Stimulated activated memory B cell treated with anti-CD40 and anti-IgM and Interleukin-4, amounts not matched to agents 10 μg/mL and 1 μg/mL and 100 μg/mL, for 72 hours (primary cell): ENCODE measurements at regions not wholly inside any gene's neighbourhood (a gene's known extent, or its start where the extent isn't known, plus 50 kb on each side); places are given as distances from the start of the nearest gene placed in this dataset.

Experiments used
- ATAC-seq: fragments of 150-1000 bp; cut with Tn5 transposase; 2 replicates; pipeline ENCODE4 v1.10.0; 2021
- H3K27ac Mint-ChIP-seq: one replicate; pipeline ENCODE4 v1.8.0; 2022; ENCODE audit warnings: mild to moderate bottlenecking, mixed read lengths
- H3K27me3 Mint-ChIP-seq: one replicate; pipeline ENCODE4 v1.8.0; 2022; ENCODE audit warnings: mixed read lengths
- H3K36me3 Mint-ChIP-seq: one replicate; pipeline ENCODE4 v1.8.0; 2022; ENCODE audit warnings: mixed read lengths
- H3K4me1 Mint-ChIP-seq: one replicate; pipeline ENCODE4 v1.8.0; 2022; ENCODE audit warnings: mixed read lengths
- H3K4me3 Mint-ChIP-seq: one replicate; pipeline ENCODE4 v1.8.0; 2022; ENCODE audit warnings: mild to moderate bottlenecking, moderate library complexity, mixed read lengths
- H3K9me3 Mint-ChIP-seq: one replicate; pipeline ENCODE4 v1.8.0; 2022; ENCODE audit warnings: mixed read lengths

GRCh38 chr6:148217921-148218320 lies 124.7 kb upstream of the SASH1 start:
- no peak for ATAC-seq
- H3K4me3 Mint-ChIP-seq, result no peak overlapping the region
- H3K27me3 Mint-ChIP-seq, result peaks cover 32% of the 10 kb centered on the region
- H3K9me3 Mint-ChIP-seq, result no peaks in the 10 kb centered on the region
- H3K36me3 Mint-ChIP-seq, result no peaks in the 10 kb centered on the region
- H3K27ac Mint-ChIP-seq, result no peak overlapping the region
- peaks cover 7% of the 10 kb centered on the region for H3K4me1 Mint-ChIP-seq

- no peaks in the 10 kb centered on the region for H3K36me3 Mint-ChIP-seq
- peaks cover 7% of the 10 kb centered on the region for H3K4me1 Mint-ChIP-seq
- no peaks in the 10 kb centered on the region for H3K9me3 Mint-ChIP-seq
- ATAC-seq, result no peak
- no peak overlapping the region for H3K4me3 Mint-ChIP-seq
- H3K27ac Mint-ChIP-seq, result no peak overlapping the region
- H3K27me3 Mint-ChIP-seq, result peaks cover 34% of the 10 kb centered on the region
Observed at GRCh38 chr6:148218542-148219258, 123.9 kb upstream of the SASH1 start.

DNA sequence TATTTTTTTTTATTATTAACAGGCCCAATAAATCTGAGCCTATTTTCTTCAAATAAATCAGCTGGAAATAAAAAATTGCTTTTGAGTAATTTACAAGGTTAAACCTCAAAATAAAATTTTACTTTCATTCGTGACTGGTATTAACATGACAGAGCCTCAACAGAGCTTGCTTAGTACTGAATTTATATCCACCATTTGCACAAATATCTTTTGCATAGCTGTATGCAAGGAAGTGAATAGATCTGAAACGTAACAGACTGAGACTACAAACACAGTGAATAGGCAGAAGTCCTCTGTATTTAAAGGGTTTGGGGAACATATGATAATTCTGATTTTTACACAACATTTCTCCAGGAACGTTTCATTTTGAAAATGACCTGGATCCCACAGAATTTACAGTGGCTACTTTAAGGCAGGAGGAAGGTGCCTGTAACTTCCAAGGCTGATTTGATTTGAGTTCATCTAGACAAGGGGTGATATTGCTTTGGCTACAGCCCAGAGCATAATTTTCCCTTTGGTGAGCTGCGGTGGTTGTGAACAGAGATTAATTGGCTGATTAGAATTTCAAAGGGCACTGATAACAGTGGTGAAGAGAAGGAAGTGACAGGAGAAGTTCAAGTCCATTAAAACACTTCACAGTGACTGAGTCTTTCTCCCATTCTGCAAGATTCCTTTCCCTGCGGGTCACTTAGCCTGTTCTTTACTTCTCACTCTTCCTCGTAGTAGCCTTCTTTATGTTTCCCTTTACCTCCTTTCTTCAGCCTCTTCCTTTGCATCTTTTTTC lies 121.2 kb upstream of the SASH1 start:
- H3K4me3 Mint-ChIP-seq, result no peak overlapping the region
- H3K27ac Mint-ChIP-seq, result no peak overlapping the region
- no peaks in the 10 kb centered on the region for H3K36me3 Mint-ChIP-seq
- peaks cover 34% of the 10 kb centered on the region for H3K27me3 Mint-ChIP-seq
- no peaks in the 10 kb centered on the region for H3K9me3 Mint-ChIP-seq
- no peak for ATAC-seq
- H3K4me1 Mint-ChIP-seq, result peaks cover 7% of the 10 kb centered on the region

GRCh38 chr6:148222376-148222775 lies 120.3 kb upstream of the SASH1 start:
- H3K27me3 Mint-ChIP-seq, result peaks cover 34% of the 10 kb centered on the region
- no peak overlapping the region for H3K27ac Mint-ChIP-seq
- peaks cover 7% of the 10 kb centered on the region for H3K4me1 Mint-ChIP-seq
- no peak for ATAC-seq
- H3K4me3 Mint-ChIP-seq, result no peak overlapping the region
- H3K9me3 Mint-ChIP-seq, result no peaks in the 10 kb centered on the region
- H3K36me3 Mint-ChIP-seq, result no peaks in the 10 kb centered on the region

DNA sequence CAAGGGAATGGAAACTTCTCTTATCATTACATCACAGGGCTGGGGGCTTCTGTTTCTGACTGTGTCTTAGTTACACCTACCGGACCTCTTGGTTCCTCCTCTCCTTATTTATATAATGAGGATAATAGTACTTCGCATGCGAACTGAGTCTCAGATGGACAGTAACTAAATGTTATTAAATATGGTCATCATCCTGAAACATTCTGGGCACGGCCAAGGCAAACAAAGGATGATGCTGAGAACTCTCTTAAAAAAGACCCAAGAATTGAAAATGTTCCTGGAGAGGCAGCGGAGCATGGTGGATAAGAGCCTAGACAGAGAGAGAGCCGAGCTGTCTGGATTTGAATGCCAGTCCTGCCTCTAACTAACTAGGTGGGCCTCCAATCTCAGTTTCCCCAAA lies 119.8 kb upstream of the SASH1 start:
- ATAC-seq, result no peak
- Mint-ChIP-seq H3K4me1 (peaks cover 5% of the 10 kb centered on the region), H3K4me3 (no peak overlapping the region), H3K9me3 (no peaks in the 10 kb centered on the region), H3K27ac (no peak overlapping the region), H3K27me3 (peaks cover 34% of the 10 kb centered on the region), H3K36me3 (no peaks in the 10 kb centered on the region)

GRCh38 chr6:148223424-148223842 lies 119.2 kb upstream of the SASH1 start:
- H3K27ac Mint-ChIP-seq, result no peak overlapping the region
- H3K27me3 Mint-ChIP-seq, result peaks cover 34% of the 10 kb centered on the region
- ATAC-seq, result no peak
- H3K4me1 Mint-ChIP-seq, result no peaks in the 10 kb centered on the region
- no peaks in the 10 kb centered on the region for H3K36me3 Mint-ChIP-seq
- H3K4me3 Mint-ChIP-seq, result no peak overlapping the region
- H3K9me3 Mint-ChIP-seq, result no peaks in the 10 kb centered on the region

DNA sequence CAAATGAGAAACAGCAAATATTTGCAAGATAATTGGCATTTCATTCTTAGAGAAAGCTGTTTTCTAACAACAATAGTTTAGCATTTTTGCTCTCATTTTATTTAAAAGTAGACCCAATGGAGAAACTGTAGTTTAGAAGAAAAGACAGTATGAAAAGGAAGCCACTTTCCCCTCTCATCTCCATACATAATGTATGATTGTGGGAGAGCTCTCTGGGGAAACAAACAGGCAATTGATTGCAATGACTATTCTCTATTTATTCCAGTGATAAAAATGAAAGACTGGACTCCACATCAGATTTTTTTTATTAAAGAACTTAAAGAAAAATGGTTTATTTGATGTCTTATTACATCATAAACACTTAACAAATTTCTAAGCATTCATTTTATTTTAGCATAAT lies 116.8 kb upstream of the SASH1 start:
- no peaks in the 10 kb centered on the region for H3K36me3 Mint-ChIP-seq
- no peak for ATAC-seq
- no peaks in the 10 kb centered on the region for H3K4me1 Mint-ChIP-seq
- no peak overlapping the region for H3K4me3 Mint-ChIP-seq
- no peak overlapping the region for H3K27ac Mint-ChIP-seq
- no peaks in the 10 kb centered on the region for H3K9me3 Mint-ChIP-seq
- H3K27me3 Mint-ChIP-seq, result peaks cover 19% of the 10 kb centered on the region

DNA sequence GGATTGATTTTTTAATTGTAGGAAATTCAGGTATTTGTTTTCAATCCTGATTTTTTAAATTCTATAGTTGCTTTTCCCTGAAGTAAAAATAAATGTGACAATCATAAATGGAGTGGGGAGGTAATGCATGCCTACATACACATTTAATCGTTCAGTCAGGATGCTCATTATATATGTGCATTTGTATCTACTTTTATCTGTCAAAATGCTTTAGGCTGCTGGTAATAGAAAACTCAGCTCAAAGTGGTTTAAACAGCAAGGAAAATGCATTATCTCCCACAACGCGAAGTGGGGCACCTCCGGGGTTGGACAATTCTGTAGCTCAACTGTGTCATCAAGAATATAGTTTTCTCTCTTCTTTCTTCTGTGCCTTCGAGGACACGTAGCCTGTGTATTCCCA lies 116.4 kb upstream of the SASH1 start:
- H3K4me3 Mint-ChIP-seq, result no peak overlapping the region
- no peak overlapping the region for H3K27ac Mint-ChIP-seq
- H3K9me3 Mint-ChIP-seq, result no peaks in the 10 kb centered on the region
- ATAC-seq, result no peak
- H3K36me3 Mint-ChIP-seq, result no peaks in the 10 kb centered on the region
- H3K4me1 Mint-ChIP-seq, result no peaks in the 10 kb centered on the region
- H3K27me3 Mint-ChIP-seq, result peaks cover 20% of the 10 kb centered on the region

DNA sequence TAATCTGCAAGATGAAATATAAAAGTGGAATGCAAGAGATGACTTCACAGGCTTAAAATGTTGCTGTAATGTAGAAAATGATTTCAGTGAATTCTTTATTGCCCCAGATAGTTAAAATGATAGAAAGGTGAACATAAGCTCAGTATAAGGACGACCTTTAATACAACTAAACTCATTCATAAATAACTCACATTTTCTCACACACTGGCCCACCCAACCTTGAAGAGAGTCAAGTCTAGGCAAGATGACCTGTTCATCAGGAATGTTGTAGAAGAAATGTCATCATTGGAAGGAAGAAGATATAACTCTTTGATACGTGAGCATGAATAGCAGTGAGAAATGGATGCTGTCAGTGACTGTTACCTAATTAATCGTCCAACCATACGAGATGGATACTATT lies 111.1 kb upstream of the SASH1 start:
- Mint-ChIP-seq H3K27ac (no peak overlapping the region), H3K4me1 (no peaks in the 10 kb centered on the region), H3K4me3 (no peak overlapping the region), H3K9me3 (no peaks in the 10 kb centered on the region), H3K27me3 (peaks cover 17% of the 10 kb centered on the region), H3K36me3 (no peaks in the 10 kb centered on the region)
- no peak for ATAC-seq

GRCh38 chr6:148235446-148235845 lies 107.2 kb upstream of the SASH1 start:
- no peak for ATAC-seq
- no peaks in the 10 kb centered on the region for H3K36me3 Mint-ChIP-seq
- no peak overlapping the region for H3K27ac Mint-ChIP-seq
- H3K27me3 Mint-ChIP-seq, result peaks cover 27% of the 10 kb centered on the region
- no peaks in the 10 kb centered on the region for H3K9me3 Mint-ChIP-seq
- no peak overlapping the region for H3K4me3 Mint-ChIP-seq
- no peaks in the 10 kb centered on the region for H3K4me1 Mint-ChIP-seq

DNA sequence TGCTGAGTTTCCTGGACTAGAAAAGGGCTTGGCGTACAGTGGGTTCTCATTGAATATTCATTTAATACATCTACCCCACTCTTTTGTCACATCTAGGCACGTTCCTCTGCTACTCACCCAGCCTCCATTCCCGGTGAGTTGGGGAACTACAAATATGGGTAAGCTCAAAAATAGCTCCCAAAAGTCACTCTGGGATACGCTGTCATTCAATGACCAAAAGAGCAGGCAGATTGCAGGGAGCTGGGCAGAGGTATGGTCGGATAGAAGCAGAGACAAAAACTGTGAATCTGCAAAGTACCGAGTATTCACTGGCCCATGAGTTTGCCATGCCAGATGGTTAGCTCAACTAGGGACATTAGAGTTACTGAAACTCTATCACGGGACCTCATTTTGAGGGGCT lies 103.9 kb upstream of the SASH1 start:
- peaks cover 10% of the 10 kb centered on the region for H3K27me3 Mint-ChIP-seq
- H3K4me3 Mint-ChIP-seq, result no peak overlapping the region
- H3K27ac Mint-ChIP-seq, result no peak overlapping the region
- H3K9me3 Mint-ChIP-seq, result no peaks in the 10 kb centered on the region
- ATAC-seq, result no peak
- no peaks in the 10 kb centered on the region for H3K36me3 Mint-ChIP-seq
- no peaks in the 10 kb centered on the region for H3K4me1 Mint-ChIP-seq

DNA sequence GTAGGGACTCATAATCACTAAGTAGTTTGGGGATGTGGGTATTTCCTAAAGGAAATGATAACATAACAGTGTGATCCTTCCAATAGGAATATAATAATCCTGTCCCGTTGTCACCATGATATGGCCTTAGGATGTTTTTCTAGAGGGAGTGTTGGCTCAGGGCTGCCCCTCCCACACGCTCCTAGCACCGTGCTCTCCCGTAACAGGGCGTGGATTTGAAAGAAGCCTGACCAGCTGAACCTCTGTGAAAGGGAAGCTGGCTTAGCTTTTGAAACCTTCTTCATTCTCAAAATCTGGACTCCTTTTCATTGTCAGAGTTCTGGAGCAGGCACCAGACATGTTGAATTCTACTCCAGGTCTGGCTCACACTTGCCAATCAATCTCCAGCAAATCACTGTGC lies 103.4 kb upstream of the SASH1 start:
- Mint-ChIP-seq H3K9me3 (no peaks in the 10 kb centered on the region), H3K27ac (no peak overlapping the region), H3K4me3 (no peak overlapping the region), H3K36me3 (no peaks in the 10 kb centered on the region), H3K27me3 (peaks cover 10% of the 10 kb centered on the region), H3K4me1 (no peaks in the 10 kb centered on the region)
- no peak for ATAC-seq

DNA sequence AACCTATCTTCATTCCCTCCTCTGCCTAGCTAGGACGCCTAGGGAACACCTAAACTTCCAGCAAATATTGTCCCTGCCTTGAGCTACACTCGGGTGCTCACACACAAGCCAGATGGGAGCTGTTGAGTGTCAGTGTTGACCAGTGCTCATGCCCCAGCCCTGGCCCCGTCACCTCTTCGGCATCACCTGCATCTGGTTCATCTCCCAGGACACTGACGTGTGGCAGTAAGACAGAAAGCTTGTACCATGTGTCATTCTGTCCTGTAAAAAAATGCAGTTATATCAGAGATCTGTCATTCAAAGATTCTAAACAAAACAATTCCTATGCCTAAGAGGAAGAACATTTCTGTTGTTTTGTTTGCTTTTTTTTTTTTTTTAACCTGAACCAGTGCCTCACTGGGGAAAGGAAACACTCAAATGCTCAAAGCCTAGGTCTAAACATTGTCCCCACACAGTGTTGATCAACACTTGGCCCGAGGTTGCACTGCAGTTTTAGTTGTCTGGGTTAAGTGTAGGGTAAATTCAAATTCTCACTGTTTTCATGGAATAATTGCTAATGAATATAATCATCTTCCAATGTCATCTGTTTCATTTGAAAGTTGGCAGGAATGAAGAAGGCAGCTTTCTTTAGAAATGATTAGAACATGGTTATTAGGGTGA lies 102.7 kb upstream of the SASH1 start:
- Mint-ChIP-seq H3K9me3 (no peaks in the 10 kb centered on the region), H3K27ac (no peak overlapping the region), H3K36me3 (no peaks in the 10 kb centered on the region), H3K4me1 (no peaks in the 10 kb centered on the region), H3K27me3 (peaks cover 17% of the 10 kb centered on the region), H3K4me3 (no peak overlapping the region)
- ATAC-seq, result no peak

DNA sequence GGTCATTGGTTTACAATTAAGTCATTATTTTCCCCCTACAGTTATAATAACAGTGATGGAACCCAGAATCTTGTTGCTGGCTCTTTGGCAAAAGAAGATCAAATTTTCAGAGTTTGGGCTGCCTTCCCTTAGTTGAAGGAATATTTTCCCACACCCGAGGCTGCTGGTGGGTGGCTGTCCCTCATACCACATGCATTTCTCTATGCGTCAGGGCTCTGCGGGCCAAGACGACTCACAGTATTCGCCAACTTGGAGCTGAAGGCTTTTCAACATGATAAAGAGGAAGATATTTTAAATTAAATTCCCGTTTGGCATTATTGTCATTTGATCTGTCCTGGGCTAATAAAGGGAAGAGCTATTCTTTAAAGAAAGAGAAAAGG lies 102.2 kb upstream of the SASH1 start:
- Mint-ChIP-seq H3K4me3 (no peak overlapping the region), H3K27ac (no peak overlapping the region), H3K4me1 (no peaks in the 10 kb centered on the region), H3K9me3 (no peaks in the 10 kb centered on the region), H3K36me3 (no peaks in the 10 kb centered on the region), H3K27me3 (peaks cover 22% of the 10 kb centered on the region)
- ATAC-seq, result no peak

GRCh38 chr6:148240861-148241477 lies 101.7 kb upstream of the SASH1 start:
- Mint-ChIP-seq H3K36me3 (no peaks in the 10 kb centered on the region), H3K4me1 (no peaks in the 10 kb centered on the region), H3K9me3 (no peaks in the 10 kb centered on the region), H3K4me3 (no peak overlapping the region), H3K27ac (no peak overlapping the region), H3K27me3 (peaks cover 27% of the 10 kb centered on the region)
- ATAC-seq, result no peak
